ENCODE measurements at regions not wholly inside any gene's neighbourhood (a gene's known extent, or its start where the extent isn't known, plus 50 kb on each side); places are given as distances from the start of the nearest gene placed in this dataset.

GRCh38 chr13:29713839-29714238, 118.4 kb upstream of the SLC7A1 start:
- no peak for DNase-seq (ENCODE audit: low read depth)

GRCh38 chr13:29711776-29712175, 116.3 kb upstream of the SLC7A1 start:
- no peak for DNase-seq (ENCODE audit: low read depth)

GRCh38 chr13:29710511-29710910, 115.0 kb upstream of the SLC7A1 start:
- no peak for DNase-seq (ENCODE audit: low read depth)

GRCh38 chr13:29709407-29710069, 114.0 kb upstream of the SLC7A1 start:
- no peak for DNase-seq (ENCODE audit: low read depth)

GRCh38 chr13:29707876-29708543, 112.5 kb upstream of the SLC7A1 start:
- no peak for DNase-seq (ENCODE audit: low read depth)

GRCh38 chr13:29706923-29707322, 111.4 kb upstream of the SLC7A1 start:
- DNase-seq (ENCODE audit: low read depth) = no peak

GRCh38 chr13:29704648-29705047, 109.2 kb upstream of the SLC7A1 start:
- DNase-seq (ENCODE audit: low read depth) = no peak

- DNase-seq (ENCODE audit: low read depth) = no peak
Measured at GRCh38 chr13:29703421-29703820, 107.9 kb upstream of the SLC7A1 start.

- DNase-seq (ENCODE audit: low read depth) = peak; percentile 94
Measured at GRCh38 chr13:29702912-29703351, 107.4 kb upstream of the SLC7A1 start.

GRCh38 chr13:29698106-29698505, 102.6 kb upstream of the SLC7A1 start:
- DNase-seq (ENCODE audit: low read depth) = no peak

GRCh38 chr13:29696606-29697005, 101.1 kb upstream of the SLC7A1 start:
- no peak for DNase-seq (ENCODE audit: low read depth)

GRCh38 chr13:29693275-29693945, 97.9 kb upstream of the SLC7A1 start:
- no peak for DNase-seq (ENCODE audit: low read depth)

- DNase-seq (ENCODE audit: low read depth) = no peak
Measured at GRCh38 chr13:29689548-29689947, 94.1 kb upstream of the SLC7A1 start.

- no peak for DNase-seq (ENCODE audit: low read depth)
Measured at GRCh38 chr13:29688193-29688592, 92.7 kb upstream of the SLC7A1 start.

GRCh38 chr13:29684441-29684840, 89.0 kb upstream of the SLC7A1 start:
- DNase-seq (ENCODE audit: low read depth) = peak; percentile 46

- no peak for DNase-seq (ENCODE audit: low read depth)
Measured at GRCh38 chr13:29683041-29683440, 87.6 kb upstream of the SLC7A1 start.

GRCh38 chr13:29681864-29682263, 86.4 kb upstream of the SLC7A1 start:
- no peak for DNase-seq (ENCODE audit: low read depth)

GRCh38 chr13:29679396-29680053, 84.0 kb upstream of the SLC7A1 start:
- DNase-seq (ENCODE audit: low read depth) = no peak

GRCh38 chr13:29677627-29678026, 82.1 kb upstream of the SLC7A1 start:
- no peak for DNase-seq (ENCODE audit: low read depth)

GRCh38 chr13:29676941-29677452, 81.5 kb upstream of the SLC7A1 start:
- DNase-seq (ENCODE audit: low read depth) = peak; percentile 29

GRCh38 chr13:29676535-29676934, 81.0 kb upstream of the SLC7A1 start:
- DNase-seq (ENCODE audit: low read depth) = no peak

- DNase-seq (ENCODE audit: low read depth) = no peak
Measured at GRCh38 chr13:29674532-29674931, 79.0 kb upstream of the SLC7A1 start.

GRCh38 chr13:29664591-29664990, 69.1 kb upstream of the SLC7A1 start:
- no peak for DNase-seq (ENCODE audit: low read depth)

All from stromal cell of bone marrow (primary cell).